ENCODE measurements at regions not wholly inside any gene's neighbourhood (a gene's known extent, or its start where the extent isn't known, plus 50 kb on each side); places are given as distances from the start of the nearest gene placed in this dataset.
"Not testable (repeated sequence)": the region's sequence is repeated elsewhere in the genome, so short reads cannot be mapped to it uniquely, and the experiment has no call there.

GRCh38 chr1:157328120-157328519 is 189.9 kb upstream of the ETV3 start:
- intact Hi-C loops (cut with micrococcal nuclease): not testable (repeated sequence)

- intact Hi-C loops (cut with micrococcal nuclease): no loop called here
These were observed 188.1 kb upstream of the ETV3 start for GRCh38 chr1:157326173-157326859.

DNA sequence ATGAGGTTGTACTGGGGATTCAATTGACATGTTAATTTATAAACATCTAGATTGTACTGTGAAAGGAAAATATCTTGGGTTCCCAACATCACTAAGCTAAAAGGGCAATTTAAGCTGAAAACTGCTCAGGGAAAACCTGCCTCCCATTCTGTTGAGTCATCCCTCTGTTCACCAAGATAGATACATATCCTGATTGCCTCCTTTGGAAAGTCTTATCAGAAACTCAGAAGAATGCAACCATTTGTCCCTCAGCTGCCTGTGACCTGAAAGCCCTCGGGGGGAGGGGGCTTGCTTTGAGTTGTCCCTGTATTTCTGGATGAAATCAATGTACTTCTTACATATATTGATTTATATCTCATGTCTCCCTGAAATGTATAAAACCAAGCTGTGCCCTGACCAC is 187.0 kb upstream of the ETV3 start:
- intact Hi-C loops (cut with micrococcal nuclease): no loop called here

GRCh38 chr1:157321972-157322371 is 183.8 kb upstream of the ETV3 start:
- intact Hi-C loops (cut with micrococcal nuclease): not testable (repeated sequence)

GRCh38 chr1:157319567-157319966 is 181.4 kb upstream of the ETV3 start:
- intact Hi-C loops (cut with micrococcal nuclease): no loop called here

GRCh38 chr1:157317229-157317628 is 179.0 kb upstream of the ETV3 start:
- intact Hi-C loops (cut with micrococcal nuclease): not testable (repeated sequence)

DNA sequence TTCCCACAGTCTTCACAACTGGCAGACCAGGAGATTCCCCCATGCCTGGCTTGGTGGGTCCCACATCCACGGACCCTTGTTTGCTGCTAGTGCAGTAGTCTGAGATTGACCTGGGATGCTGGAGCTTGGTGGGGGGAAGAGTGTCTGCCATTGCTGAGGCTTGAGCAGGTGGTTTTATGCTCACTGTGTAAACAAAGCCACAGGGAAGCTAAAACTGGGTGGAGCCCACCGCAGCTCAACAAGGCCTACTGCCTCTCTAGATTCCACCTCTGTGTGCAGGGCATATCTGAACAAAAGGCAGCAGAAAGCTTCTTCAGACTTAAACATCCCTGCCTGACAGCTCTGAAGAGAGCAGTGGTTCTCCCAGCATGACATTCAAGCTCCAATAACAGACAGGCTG is 177.3 kb upstream of the ETV3 start:
- intact Hi-C loops (cut with micrococcal nuclease): no loop called here

DNA sequence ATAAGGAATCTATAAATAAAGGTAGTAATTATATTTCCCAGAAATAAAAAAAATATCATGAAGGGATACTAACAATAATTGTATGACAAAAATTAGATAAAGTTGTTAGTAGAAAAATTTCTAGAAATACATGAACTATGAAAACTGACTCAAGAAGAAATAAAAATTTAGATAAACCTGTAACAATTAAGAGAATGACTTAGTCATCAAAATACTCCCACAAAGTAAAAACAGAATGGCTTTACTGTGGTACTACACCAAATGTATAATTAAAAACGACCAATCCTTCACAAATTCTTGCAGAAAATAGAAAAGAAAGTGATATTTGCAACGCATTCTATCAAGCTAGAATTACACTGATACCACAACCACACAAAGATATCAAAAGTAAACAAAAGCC is 176.2 kb upstream of the ETV3 start:
- intact Hi-C loops (cut with micrococcal nuclease): no loop called here

DNA sequence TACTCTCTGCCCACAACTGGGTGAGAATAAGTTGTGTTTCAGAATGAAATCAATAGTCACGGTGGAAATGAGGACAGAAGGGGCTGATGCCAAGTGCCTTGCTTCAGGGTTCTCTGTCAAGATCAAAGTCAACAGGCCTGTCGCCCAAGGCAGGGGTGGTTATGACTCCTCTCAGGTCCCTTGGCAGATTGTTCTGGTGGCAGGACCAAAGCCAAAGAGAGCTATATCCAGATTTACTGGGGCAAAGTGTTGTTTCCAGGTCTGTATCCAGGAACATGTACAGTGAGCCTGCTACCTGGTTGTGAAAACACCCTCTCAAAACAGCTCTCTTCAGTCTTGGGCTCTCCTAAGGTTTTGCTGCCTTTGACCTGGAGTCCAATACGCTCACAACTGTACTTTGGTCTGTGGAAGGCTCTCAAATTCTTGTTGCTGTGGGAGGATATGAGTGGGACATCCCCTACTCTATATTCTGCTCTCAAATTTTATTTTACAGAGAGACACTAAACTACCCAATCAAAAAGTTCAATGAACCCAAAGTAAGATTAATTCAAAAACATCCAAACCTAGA is 175.1 kb upstream of the ETV3 start:
- intact Hi-C loops (cut with micrococcal nuclease): no loop called here

DNA sequence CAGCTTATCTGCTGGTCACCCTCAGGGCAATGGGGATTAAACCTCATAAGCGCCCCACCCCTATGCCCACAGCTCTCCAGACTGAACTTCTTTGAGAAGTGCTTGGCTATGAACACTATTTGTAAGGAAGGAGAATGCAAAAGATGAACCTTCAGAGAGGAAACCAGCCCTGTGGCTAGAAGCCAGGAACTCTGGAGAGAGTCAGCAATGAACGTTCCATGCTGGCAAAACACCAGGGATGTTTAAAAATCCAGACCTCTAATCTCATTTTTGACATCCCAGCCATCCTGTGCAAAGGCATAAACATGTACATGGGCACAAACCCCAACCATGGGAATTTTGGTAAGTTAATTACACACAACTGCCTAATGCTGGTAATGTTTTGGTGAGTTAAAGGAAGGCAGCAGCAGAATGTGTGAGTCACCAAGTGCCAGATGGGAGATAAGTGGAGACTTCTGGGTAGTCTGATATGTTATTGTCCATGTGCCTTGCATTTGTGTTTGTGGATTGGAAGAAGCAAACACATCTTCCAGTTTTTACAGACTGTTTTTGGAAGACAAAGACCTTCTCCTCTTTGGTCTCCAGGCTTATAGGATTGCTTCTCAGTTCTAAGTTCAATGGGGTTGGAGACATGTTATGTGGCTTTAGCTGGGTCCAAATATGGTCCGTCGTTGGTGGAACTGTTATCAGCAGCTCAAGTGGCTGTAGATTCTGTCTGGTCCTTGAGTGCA is 174.1 kb upstream of the ETV3 start:
- intact Hi-C loops (cut with micrococcal nuclease): no loop called here

DNA sequence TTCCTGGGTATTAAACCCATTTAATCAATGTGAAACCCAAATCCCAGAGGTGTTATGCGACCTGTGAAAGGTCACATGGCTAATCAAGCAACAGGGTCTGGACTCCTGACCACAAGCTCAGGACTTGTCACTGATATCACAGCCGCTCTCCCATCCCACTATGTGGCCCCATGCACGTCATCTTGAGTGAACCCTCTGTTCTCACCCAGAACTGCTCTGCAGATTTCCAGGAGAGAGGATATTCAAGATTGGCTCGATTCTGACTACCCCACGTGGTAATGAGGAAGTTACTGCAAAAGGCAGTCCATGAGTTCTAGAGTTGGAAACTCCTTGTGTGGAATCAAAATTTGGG is 173.5 kb upstream of the ETV3 start:
- intact Hi-C loops (cut with micrococcal nuclease): no loop called here

GRCh38 chr1:157310805-157311729 is 172.9 kb upstream of the ETV3 start:
- intact Hi-C loops (cut with micrococcal nuclease): not testable (repeated sequence)

GRCh38 chr1:157310401-157310800 is 172.2 kb upstream of the ETV3 start:
- intact Hi-C loops (cut with micrococcal nuclease): no loop called here

DNA sequence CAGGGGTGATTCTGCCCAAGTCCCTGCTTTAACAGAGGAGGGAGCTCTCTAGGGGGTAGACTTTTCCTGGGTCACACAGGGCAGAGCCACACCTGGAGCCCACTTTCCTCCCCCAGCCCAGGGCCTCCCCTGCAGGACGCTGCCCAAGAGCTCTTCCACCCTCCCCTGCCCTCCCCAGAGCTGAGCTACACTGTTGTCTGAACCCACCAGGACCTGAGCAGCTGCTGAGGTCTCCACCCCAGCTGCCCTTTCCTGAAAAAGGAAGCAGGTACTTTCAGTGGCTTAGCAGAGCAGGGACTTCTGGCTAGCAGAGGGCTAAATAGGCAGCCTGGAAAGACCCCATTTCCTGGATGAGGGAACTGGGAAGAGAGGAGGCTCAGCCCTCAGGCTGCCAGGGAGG is 169.3 kb upstream of the ETV3 start:
- intact Hi-C loops (cut with micrococcal nuclease): no loop called here

GRCh38 chr1:157306896-157307295 is 168.7 kb upstream of the ETV3 start:
- intact Hi-C loops (cut with micrococcal nuclease): no loop called here

GRCh38 chr1:157304271-157304670 is 166.1 kb upstream of the ETV3 start:
- intact Hi-C loops (cut with micrococcal nuclease): no loop called here

DNA sequence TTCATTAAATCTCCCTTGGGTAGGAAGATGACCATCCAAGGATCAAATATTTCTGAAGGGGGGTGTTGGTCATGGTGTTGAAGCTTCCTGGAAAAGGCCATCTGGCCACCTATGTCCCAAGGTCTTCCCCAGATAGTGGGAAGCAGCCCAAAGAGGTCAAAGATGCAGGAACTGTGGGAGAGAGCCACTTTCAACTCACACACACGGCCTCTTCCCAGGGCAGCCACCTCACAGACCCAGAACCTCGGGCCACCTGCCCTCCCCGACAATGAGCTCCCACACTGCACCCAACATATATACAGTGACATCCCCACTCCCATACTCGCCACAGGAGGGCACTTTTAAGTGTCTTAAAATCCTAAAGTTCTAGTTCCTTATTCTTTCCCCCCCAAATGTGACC is 164.5 kb upstream of the ETV3 start:
- intact Hi-C loops (cut with micrococcal nuclease): no loop called here

- intact Hi-C loops (cut with micrococcal nuclease): no loop called here
These were observed 164.0 kb upstream of the ETV3 start for GRCh38 chr1:157302199-157302497.

DNA sequence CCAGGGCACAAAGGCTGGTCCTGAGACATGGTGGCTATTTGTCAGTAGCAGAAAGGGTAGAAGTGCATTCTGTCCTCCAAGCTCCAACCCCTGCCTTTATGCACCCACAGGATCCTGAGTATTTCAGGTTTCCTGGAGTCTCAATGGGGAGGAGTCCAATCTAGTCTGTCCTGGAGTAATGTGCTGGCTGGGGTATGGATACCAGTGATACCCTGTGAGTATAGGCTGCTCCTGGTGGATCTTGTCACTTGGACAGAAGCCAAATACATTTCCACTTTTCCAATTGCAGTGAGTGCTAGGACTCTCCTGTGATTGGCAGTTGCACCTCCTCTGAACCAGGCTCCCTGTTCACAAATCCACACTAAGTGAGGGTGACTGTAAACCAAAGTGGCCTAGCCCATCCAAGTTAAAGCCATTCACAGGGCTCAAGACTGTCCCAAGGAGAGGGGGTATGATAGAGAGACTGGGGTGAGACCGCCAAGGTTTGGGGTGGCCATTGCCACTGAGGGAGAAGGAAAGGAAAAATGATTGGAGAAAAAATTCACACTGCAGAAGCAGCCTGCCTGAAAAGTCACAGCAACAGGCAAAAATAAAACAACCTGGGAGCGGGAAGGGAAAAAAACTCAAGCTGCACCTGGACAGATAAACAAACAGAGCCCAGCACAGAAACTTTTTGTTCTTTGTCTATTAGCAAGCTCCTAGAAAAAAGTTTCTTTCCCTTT is 163.4 kb upstream of the ETV3 start:
- intact Hi-C loops (cut with micrococcal nuclease): no loop called here

DNA sequence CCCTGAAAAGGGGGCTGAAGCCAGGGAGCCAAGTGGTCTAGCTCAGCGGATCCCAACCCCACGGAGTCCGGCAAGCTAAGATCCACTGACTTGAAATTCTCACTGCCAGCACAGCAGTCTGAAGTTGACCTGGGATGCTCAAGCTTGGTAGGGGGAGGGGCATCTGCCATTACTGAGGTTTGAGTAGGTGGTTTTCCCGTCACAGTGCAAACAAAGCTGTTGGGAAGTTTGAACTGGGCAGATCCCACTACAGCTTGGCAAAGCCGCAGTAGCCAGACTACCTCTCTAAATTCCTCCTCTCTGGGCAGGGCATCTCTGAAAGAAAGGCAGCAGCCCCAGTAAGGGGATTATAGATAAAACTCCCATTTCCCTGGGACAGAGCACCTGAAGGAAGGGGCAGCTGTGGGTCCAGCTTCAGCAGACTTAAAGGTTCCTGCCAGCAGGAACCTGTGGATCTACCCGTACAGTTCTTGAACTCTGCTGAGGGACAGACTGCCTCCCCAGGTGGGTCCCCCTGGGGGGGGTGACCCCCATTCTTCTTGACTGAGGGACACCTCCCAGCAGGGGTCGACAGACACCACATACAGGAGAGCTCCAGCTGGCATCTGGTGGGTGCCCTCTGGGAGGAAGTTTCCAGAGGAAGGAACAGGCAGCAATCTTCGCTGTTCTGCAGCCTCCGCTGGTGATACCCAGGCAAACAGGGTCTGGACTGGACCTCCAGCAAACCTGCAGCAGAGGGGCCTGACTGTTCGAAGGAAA is 156.4 kb upstream of the ETV3 start:
- intact Hi-C loops (cut with micrococcal nuclease): not testable (repeated sequence)
